H9 (cell line): ENCODE measurements at regions not wholly inside any gene's neighbourhood (a gene's known extent, or its start where the extent isn't known, plus 50 kb on each side); places are given as distances from the start of the nearest gene placed in this dataset.

Source experiments
- DNase-seq: peaks from one replicate; pipeline ENCODE4 v3.0.0-alpha.2; 2017
- H2AFZ ChIP-seq: one replicate; pipeline ENCODE4 v1.6.1; 2013; ENCODE audit warnings: mild to moderate bottlenecking, low read length, control low read depth, moderate library complexity
- H2AK5ac ChIP-seq: 2 replicates; pipeline ENCODE4 v1.6.1; 2013; ENCODE audit warnings: low read length, control low read depth, mixed read lengths; ENCODE audit not compliant: insufficient read length
- H2BK120ac ChIP-seq: one replicate; pipeline ENCODE4 v1.6.1; 2013; ENCODE audit warnings: low read depth, mild to moderate bottlenecking, low read length, control low read depth, inconsistent platforms; ENCODE audit not compliant: poor library complexity, severe bottlenecking
- H2BK12ac ChIP-seq: 2 replicates; pipeline ENCODE4 v1.6.1; 2013; ENCODE audit warnings: low read length, control low read depth, mixed read lengths, low read depth; ENCODE audit not compliant: insufficient read length
- H2BK15ac ChIP-seq: 2 replicates; pipeline ENCODE4 v1.6.1; 2013; ENCODE audit warnings: low read depth, low read length, control low read depth
- H2BK20ac ChIP-seq: one replicate; pipeline ENCODE4 v1.6.1; 2013; ENCODE audit warnings: low read depth, mild to moderate bottlenecking, low read length, control low read depth, inconsistent platforms; ENCODE audit not compliant: poor library complexity, severe bottlenecking
- H2BK5ac ChIP-seq: 2 replicates; pipeline ENCODE4 v1.6.1; 2013; ENCODE audit warnings: low read length, control low read depth, mixed read lengths; ENCODE audit not compliant: insufficient read length
- H3K14ac ChIP-seq: 2 replicates; pipeline ENCODE4 v1.6.1; 2013; ENCODE audit warnings: low read length, control low read depth; ENCODE audit not compliant: insufficient read depth
- H3K18ac ChIP-seq: 2 replicates; pipeline ENCODE4 v1.6.1; 2013; ENCODE audit warnings: low read depth, mild to moderate bottlenecking, mixed read lengths, low read length, control low read depth; ENCODE audit not compliant: insufficient read length
- H3K23ac ChIP-seq: 2 replicates; pipeline ENCODE4 v1.6.1; 2013; ENCODE audit warnings: low read length, control low read depth, mixed read lengths, low read depth; ENCODE audit not compliant: insufficient read length
- H3K23me2 ChIP-seq: 2 replicates; pipeline ENCODE4 v1.6.1; 2013; ENCODE audit warnings: low read depth, mild to moderate bottlenecking, mixed read lengths, low read length, control low read depth; ENCODE audit not compliant: insufficient read length, poor library complexity, severe bottlenecking
- H3K27ac ChIP-seq: 2 replicates; pipeline ENCODE4 v1.5.1; 2013; ENCODE audit warnings: low read length, control low read depth, mixed read lengths, low read depth; ENCODE audit not compliant: insufficient read length
- H3K27me3 ChIP-seq: 2 replicates; pipeline ENCODE4 v1.6.1; 2013; ENCODE audit warnings: low read length, control low read depth, inconsistent platforms; ENCODE audit not compliant: insufficient read depth
- H3K4ac ChIP-seq: 2 replicates; pipeline ENCODE4 v1.6.1; 2013; ENCODE audit warnings: low read depth, mild to moderate bottlenecking, control low read depth, inconsistent platforms, low read length, moderate library complexity
- H3K4me1 ChIP-seq: 2 replicates; pipeline ENCODE4 v1.6.1; 2013; ENCODE audit warnings: low read length, control low read depth, inconsistent platforms; ENCODE audit not compliant: insufficient read depth
- H3K4me2 ChIP-seq: 2 replicates; pipeline ENCODE4 v1.6.1; 2013; ENCODE audit warnings: low read length, control low read depth, mixed read lengths; ENCODE audit not compliant: insufficient read length, insufficient read depth
- H3K56ac ChIP-seq: 2 replicates; pipeline ENCODE4 v1.6.1; 2013; ENCODE audit warnings: low read depth, mild to moderate bottlenecking, mixed read lengths, low read length, control low read depth; ENCODE audit not compliant: insufficient read length
- H3K79me1 ChIP-seq: 2 replicates; pipeline ENCODE4 v1.6.1; 2013; ENCODE audit warnings: low read depth, mild to moderate bottlenecking, moderate library complexity, low read length, control low read depth, inconsistent platforms; ENCODE audit not compliant: insufficient read depth, poor library complexity, severe bottlenecking
- H3K79me2 ChIP-seq: 2 replicates; pipeline ENCODE4 v1.6.1; 2013; ENCODE audit warnings: low read length, control low read depth, inconsistent platforms; ENCODE audit not compliant: insufficient read depth
- H3K9ac ChIP-seq: 2 replicates; pipeline ENCODE4 v1.6.1; 2013; ENCODE audit warnings: low read length, control low read depth, mixed read lengths; ENCODE audit not compliant: insufficient read length; ENCODE audit errors: extremely low read depth
- H3K9me3 ChIP-seq: one replicate; pipeline ENCODE4 v1.6.1; 2013; ENCODE audit warnings: low read depth, low read length, inconsistent platforms; ENCODE audit not compliant: control insufficient read depth
- H3T11ph ChIP-seq: one replicate; pipeline ENCODE4 v1.6.1; 2013; ENCODE audit warnings: mild to moderate bottlenecking, low read length, control low read depth, inconsistent platforms
- H4K20me1 ChIP-seq: one replicate; pipeline ENCODE4 v1.6.1; 2013; ENCODE audit not compliant: control insufficient read depth, insufficient read length, insufficient read depth
- H4K5ac ChIP-seq: 2 replicates; pipeline ENCODE4 v1.6.1; 2013; ENCODE audit warnings: low read depth, mild to moderate bottlenecking, mixed read lengths, low read length, control low read depth; ENCODE audit not compliant: insufficient read length
- H4K8ac ChIP-seq: replicated peaks from 2 replicates; pipeline ENCODE4 v1.6.1; 2013; ENCODE audit warnings: low read length, control low read depth, mixed read lengths, low read depth; ENCODE audit not compliant: insufficient read length
- H4K91ac ChIP-seq: 2 replicates; pipeline ENCODE4 v1.6.1; 2013; ENCODE audit warnings: low read depth, mild to moderate bottlenecking, moderate library complexity, mixed read lengths, low read length, control low read depth; ENCODE audit not compliant: insufficient read length
- H3K27ac Mint-ChIP-seq, 3 experiments: 2 replicates in 2 of 3; 3 replicates in 1 of 3; pipeline ENCODE4 v1.8.0; 2020 to 2021; ENCODE audit warnings: mixed read lengths in 3 of 3, mild to moderate bottlenecking in 1 of 3, moderate library complexity in 1 of 3
- H3K27me3 Mint-ChIP-seq: 2 replicates; pipeline ENCODE4 v1.8.0; 2021; ENCODE audit warnings: low read depth, mild to moderate bottlenecking, moderate library complexity, mixed read lengths
- H3K36me3 Mint-ChIP-seq, 3 experiments: 2 replicates in 2 of 3; 3 replicates in 1 of 3; pipeline ENCODE4 v1.8.0; 2020 to 2021; ENCODE audit warnings: low read depth in 3 of 3, mixed read lengths in 3 of 3; ENCODE audit not compliant: insufficient read depth in 1 of 3
- H3K4me1 Mint-ChIP-seq, 2 experiments: 2 replicates each; pipeline ENCODE4 v1.8.0; 2020; ENCODE audit warnings: mixed read lengths in 2 of 2
- H3K4me3 Mint-ChIP-seq, 2 experiments: 2 replicates in 1 of 2; 3 replicates in 1 of 2; pipeline ENCODE4 v1.8.0; 2020 to 2021; ENCODE audit warnings: mild to moderate bottlenecking in 2 of 2, mixed read lengths in 2 of 2, moderate library complexity in 1 of 2
- H3K9me3 Mint-ChIP-seq, 2 experiments: 2 replicates in 1 of 2; 3 replicates in 1 of 2; pipeline ENCODE4 v1.8.0; 2020; ENCODE audit warnings: mild to moderate bottlenecking in 2 of 2, mixed read lengths in 2 of 2, moderate library complexity in 1 of 2
- WGBS: extraction: QIAGEN DNeasy Blood & Tissue Kit; methylation state at CpG from one replicate; pipeline ENCODE4 v1.1.7; 2013; ENCODE audit warnings: missing lambda C conversion rate, low lambda C conversion rate, mixed read lengths; ENCODE audit not compliant: insufficient read length; ENCODE audit errors: extremely low coverage; 5-methylcytosine and 5-hydroxymethylcytosine counted together
- TF ChIP-seq, protein P1 (sequence below): fragments of 200-600 bp; sonication (generic); conservative IDR thresholded peaks from 3 replicates; pipeline ENCODE4 v1.8.0; 2021; ENCODE audit warnings: antibody characterized with exemption, mild to moderate bottlenecking

- no peaks in the 10 kb centered on the region for H3K36me3 Mint-ChIP-seq
These were observed 411.3 kb upstream of the PSMD7 start for GRCh38 chr16:73885319-73885718.

More at GRCh38 chr16:73885319-73885718, 411.3 kb upstream of the PSMD7 start:
- no peak for DNase-seq
- peaks cover 15 to 30% of the 10 kb centered on the region in 2 experiments for H3K4me1 Mint-ChIP-seq
- Histone ChIP-seq H3K79me2 (no peaks in the 10 kb centered on the region), H3K79me1 (no peaks in the 10 kb centered on the region), H3K14ac (no peak overlapping the region), H4K8ac (no peak overlapping the region), H2AFZ (no peak overlapping the region), H4K91ac (no peak overlapping the region), H2BK12ac (no peak overlapping the region), H3K56ac (no peak overlapping the region), H4K20me1 (no peaks in the 10 kb centered on the region), H3K4me2 (no peak overlapping the region), H2BK20ac (no peak overlapping the region), H4K5ac (no peak overlapping the region), H3K27ac (no peak overlapping the region), H3K9me3 (no peaks in the 10 kb centered on the region), H3K4ac (no peak overlapping the region), H3K4me1 (peaks cover 2% of the 10 kb centered on the region; the same call in 1 of the 2 replicates), H3T11ph (no peak overlapping the region), H3K9ac (no peak overlapping the region), H3K27me3 (no peaks in the 10 kb centered on the region), H3K23ac (no peak overlapping the region), H3K23me2 (no peaks in the 10 kb centered on the region), H3K18ac (no peak overlapping the region), H2AK5ac (no peak overlapping the region), H2BK15ac (no peak overlapping the region), H2BK5ac (no peak overlapping the region), H2BK120ac (no peak overlapping the region)
- TF ChIP-seq, protein P1, sequence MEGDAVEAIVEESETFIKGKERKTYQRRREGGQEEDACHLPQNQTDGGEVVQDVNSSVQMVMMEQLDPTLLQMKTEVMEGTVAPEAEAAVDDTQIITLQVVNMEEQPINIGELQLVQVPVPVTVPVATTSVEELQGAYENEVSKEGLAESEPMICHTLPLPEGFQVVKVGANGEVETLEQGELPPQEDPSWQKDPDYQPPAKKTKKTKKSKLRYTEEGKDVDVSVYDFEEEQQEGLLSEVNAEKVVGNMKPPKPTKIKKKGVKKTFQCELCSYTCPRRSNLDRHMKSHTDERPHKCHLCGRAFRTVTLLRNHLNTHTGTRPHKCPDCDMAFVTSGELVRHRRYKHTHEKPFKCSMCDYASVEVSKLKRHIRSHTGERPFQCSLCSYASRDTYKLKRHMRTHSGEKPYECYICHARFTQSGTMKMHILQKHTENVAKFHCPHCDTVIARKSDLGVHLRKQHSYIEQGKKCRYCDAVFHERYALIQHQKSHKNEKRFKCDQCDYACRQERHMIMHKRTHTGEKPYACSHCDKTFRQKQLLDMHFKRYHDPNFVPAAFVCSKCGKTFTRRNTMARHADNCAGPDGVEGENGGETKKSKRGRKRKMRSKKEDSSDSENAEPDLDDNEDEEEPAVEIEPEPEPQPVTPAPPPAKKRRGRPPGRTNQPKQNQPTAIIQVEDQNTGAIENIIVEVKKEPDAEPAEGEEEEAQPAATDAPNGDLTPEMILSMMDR, result no peak
- peaks cover 2% of the 10 kb centered on the region for H3K27me3 Mint-ChIP-seq
- WGBS, result no CpG with 5 or more reads among the region's 4 CpGs
- H3K27ac Mint-ChIP-seq, result no peak overlapping the region
- no peak overlapping the region for H3K4me3 Mint-ChIP-seq
- no peaks in the 10 kb centered on the region for H3K9me3 Mint-ChIP-seq
